KMS-11 (cell line): ENCODE measurements at regions not wholly inside any gene's neighbourhood (a gene's known extent, or its start where the extent isn't known, plus 50 kb on each side); places are given as distances from the start of the nearest gene placed in this dataset.

Experiments
- H2AFZ ChIP-seq: fragments of 200-600 bp; sonication (generic); 2 replicates; pipeline ENCODE4 v1.6.1; 2016; ENCODE audit warnings: antibody characterized with exemption, mixed run types, low read depth
- H3K27ac ChIP-seq: fragments of 200-600 bp; sonication (generic); 2 replicates; pipeline ENCODE4 v1.6.1; 2016; ENCODE audit warnings: mild to moderate bottlenecking, mixed run types
- H3K27me3 ChIP-seq: fragments of 200-600 bp; sonication (generic); 2 replicates; pipeline ENCODE4 v1.6.1; 2017; ENCODE audit warnings: mild to moderate bottlenecking, low read depth, mixed run types, moderate library complexity; ENCODE audit not compliant: insufficient read depth
- H3K36me3 ChIP-seq: fragments of 200-600 bp; sonication (generic); 2 replicates; pipeline ENCODE4 v1.6.1; 2017; ENCODE audit warnings: mild to moderate bottlenecking, mixed run types; ENCODE audit not compliant: insufficient read depth
- H3K4me1 ChIP-seq: fragments of 200-600 bp; sonication (generic); 2 replicates; pipeline ENCODE4 v1.6.1; 2016; ENCODE audit warnings: mild to moderate bottlenecking, low read depth, mixed run types; ENCODE audit not compliant: poor library complexity, severe bottlenecking
- H3K4me2 ChIP-seq: fragments of 200-600 bp; sonication (generic); 2 replicates; pipeline ENCODE4 v1.7.0; 2016; ENCODE audit warnings: mild to moderate bottlenecking, mixed run types
- H3K4me3 ChIP-seq: fragments of 200-600 bp; sonication (generic); IDR thresholded peaks from 2 replicates; pipeline ENCODE4 v1.6.1; 2017; ENCODE audit warnings: low read depth, low read length, mixed read lengths; ENCODE audit not compliant: insufficient read depth
- H3K79me2 ChIP-seq: fragments of 200-600 bp; sonication (generic); 2 replicates; pipeline ENCODE4 v1.6.1; 2016; ENCODE audit warnings: low read depth, mixed run types; ENCODE audit not compliant: insufficient read depth
- H3K9ac ChIP-seq: fragments of 200-600 bp; sonication (generic); 2 replicates; pipeline ENCODE4 v1.6.1; 2016; ENCODE audit warnings: mild to moderate bottlenecking, mixed run types
- H4K20me1 ChIP-seq: fragments of 200-600 bp; sonication (generic); 2 replicates; pipeline ENCODE4 v1.6.1; 2016; ENCODE audit warnings: mild to moderate bottlenecking, mixed run types; ENCODE audit not compliant: insufficient read depth
- CTCF ChIP-seq: fragments of 200-600 bp; sonication (generic); conservative IDR thresholded peaks from 2 replicates; pipeline ENCODE4 v1.6.1; 2017; ENCODE audit warnings: low read depth, mild to moderate bottlenecking, antibody characterized with exemption, low read length, moderate library complexity, mixed read lengths

GRCh38 chr5:89951876-89952275 is 457.7 kb downstream of the CETN3 start:
- H3K36me3 ChIP-seq, result no peaks in the 10 kb centered on the region
- TF ChIP-seq CTCF, result no peak
- H4K20me1 ChIP-seq, result no peaks in the 10 kb centered on the region
- H3K27ac ChIP-seq, result no peak overlapping the region
- no peaks in the 10 kb centered on the region for H3K27me3 ChIP-seq
- no peak overlapping the region for H3K4me3 ChIP-seq
- no peaks in the 10 kb centered on the region for H3K4me1 ChIP-seq
- H3K9ac ChIP-seq, result no peak overlapping the region
- no peak overlapping the region for H3K4me2 ChIP-seq
- no peaks in the 10 kb centered on the region for H3K79me2 ChIP-seq
- no peak overlapping the region for H2AFZ ChIP-seq

- TF ChIP-seq CTCF, result no peak
- no peak overlapping the region for H2AFZ ChIP-seq
- H3K27ac ChIP-seq, result no peak overlapping the region
- no peaks in the 10 kb centered on the region for H4K20me1 ChIP-seq
- no peaks in the 10 kb centered on the region for H3K36me3 ChIP-seq
- H3K27me3 ChIP-seq, result no peaks in the 10 kb centered on the region
- H3K4me2 ChIP-seq, result no peak overlapping the region
- H3K4me1 ChIP-seq, result no peaks in the 10 kb centered on the region
- no peak overlapping the region for H3K4me3 ChIP-seq
- H3K9ac ChIP-seq, result no peak overlapping the region
- H3K79me2 ChIP-seq, result no peaks in the 10 kb centered on the region
These were observed 459.3 kb downstream of the CETN3 start for GRCh38 chr5:89950234-89950633.

- H3K9ac ChIP-seq, result no peak overlapping the region
- no peak overlapping the region for H3K27ac ChIP-seq
- H3K27me3 ChIP-seq, result no peaks in the 10 kb centered on the region
- H3K4me2 ChIP-seq, result no peak overlapping the region
- H3K79me2 ChIP-seq, result no peaks in the 10 kb centered on the region
- no peak overlapping the region for H2AFZ ChIP-seq
- H3K36me3 ChIP-seq, result no peaks in the 10 kb centered on the region
- no peaks in the 10 kb centered on the region for H3K4me1 ChIP-seq
- H3K4me3 ChIP-seq, result no peak overlapping the region
- no peaks in the 10 kb centered on the region for H4K20me1 ChIP-seq
- TF ChIP-seq CTCF, result no peak
These were observed 460.6 kb downstream of the CETN3 start for GRCh38 chr5:89948977-89949376.

GRCh38 chr5:89946916-89947315 is 462.6 kb downstream of the CETN3 start:
- Histone ChIP-seq H3K9ac (no peak overlapping the region), H3K27me3 (no peaks in the 10 kb centered on the region), H3K4me2 (no peak overlapping the region), H3K27ac (no peak overlapping the region), H3K79me2 (no peaks in the 10 kb centered on the region), H3K4me3 (no peak overlapping the region), H2AFZ (no peak overlapping the region), H3K36me3 (no peaks in the 10 kb centered on the region), H4K20me1 (no peaks in the 10 kb centered on the region), H3K4me1 (no peaks in the 10 kb centered on the region)
- TF ChIP-seq CTCF, result no peak

GRCh38 chr5:89946508-89946907 is 463.0 kb downstream of the CETN3 start:
- Histone ChIP-seq H3K4me3 (no peak overlapping the region), H4K20me1 (no peaks in the 10 kb centered on the region), H3K79me2 (no peaks in the 10 kb centered on the region), H3K9ac (no peak overlapping the region), H3K4me1 (no peaks in the 10 kb centered on the region), H3K27me3 (no peaks in the 10 kb centered on the region), H3K4me2 (no peak overlapping the region), H2AFZ (no peak overlapping the region), H3K36me3 (no peaks in the 10 kb centered on the region), H3K27ac (no peak overlapping the region)
- no peak for TF ChIP-seq CTCF
